ENCODE measurements at regions not wholly inside any gene's neighbourhood (a gene's known extent, or its start where the extent isn't known, plus 50 kb on each side); places are given as distances from the start of the nearest gene placed in this dataset.

- no peaks in the 10 kb centered on the region for H4K20me1 ChIP-seq (ENCODE audit: control insufficient read depth, extremely low read depth, insufficient read depth, low read length)
- no peak overlapping the region for H3K9ac ChIP-seq (ENCODE audit: insufficient read depth, low read length)
- H3K79me2 ChIP-seq (ENCODE audit: control insufficient read depth, insufficient read depth, low read length) = no peaks in the 10 kb centered on the region
- no peaks in the 10 kb centered on the region for H3K4me1 ChIP-seq (ENCODE audit: control insufficient read depth, extremely low read depth, insufficient read depth, low read length)
- H3K27me3 ChIP-seq (ENCODE audit: control insufficient read depth, insufficient read depth, low read length) = no peaks in the 10 kb centered on the region
- no peaks in the 10 kb centered on the region for H3K36me3 ChIP-seq (ENCODE audit: control insufficient read depth, insufficient read depth, low read length)
- H3K9me3 ChIP-seq (ENCODE audit: control insufficient read depth, insufficient read depth, low read depth, low read length) = no peaks in the 10 kb centered on the region
- no peak overlapping the region for H2AFZ ChIP-seq (ENCODE audit: low read length)
- no peak overlapping the region for H3K4me3 ChIP-seq (replicated peaks in 1 of 4; ENCODE audit: control extremely low read depth in 1 of 4, insufficient read depth in 1 of 4, low read depth in 3 of 4, low read length in 4 of 4)
- DNase-seq (ENCODE audit: low read depth in 2 of 2) = no peak
- TF ChIP-seq CTCF (conservative IDR thresholded peaks at IDR 0.05 in 1 of 2, IDR thresholded peaks at IDR 0.05 in 1 of 2; ENCODE audit: low read depth in 1 of 2, low read length in 2 of 2) (no peak), EZH2 (IDR thresholded peaks at IDR 0.05; ENCODE audit: low read length, missing control alignments) (no peak)
- no peak overlapping the region for H3K27ac ChIP-seq (ENCODE audit: insufficient read depth, low read length)
- no peak overlapping the region for H3K4me2 ChIP-seq (ENCODE audit: extremely low read depth, insufficient read depth, low read length)
These were observed 329.9 kb downstream of the BMP4 start for GRCh38 chr14:53626761-53627160.

GRCh38 chr14:53622447-53622846 is 334.2 kb downstream of the BMP4 start:
- no peak overlapping the region for H3K27ac ChIP-seq (ENCODE audit: insufficient read depth, low read length)
- no peaks in the 10 kb centered on the region for H3K9me3 ChIP-seq (ENCODE audit: control insufficient read depth, insufficient read depth, low read depth, low read length)
- H3K79me2 ChIP-seq (ENCODE audit: control insufficient read depth, insufficient read depth, low read length) = no peaks in the 10 kb centered on the region
- no peak overlapping the region for H3K9ac ChIP-seq (ENCODE audit: insufficient read depth, low read length)
- no peaks in the 10 kb centered on the region for H3K36me3 ChIP-seq (ENCODE audit: control insufficient read depth, insufficient read depth, low read length)
- DNase-seq (ENCODE audit: low read depth in 2 of 2) = no peak
- no peak overlapping the region for H2AFZ ChIP-seq (ENCODE audit: low read length)
- no peaks in the 10 kb centered on the region for H3K4me1 ChIP-seq (ENCODE audit: control insufficient read depth, extremely low read depth, insufficient read depth, low read length)
- H4K20me1 ChIP-seq (ENCODE audit: control insufficient read depth, extremely low read depth, insufficient read depth, low read length) = no peaks in the 10 kb centered on the region
- H3K4me3 ChIP-seq (replicated peaks in 1 of 4; ENCODE audit: control extremely low read depth in 1 of 4, insufficient read depth in 1 of 4, low read depth in 3 of 4, low read length in 4 of 4) = no peak overlapping the region
- H3K4me2 ChIP-seq (ENCODE audit: extremely low read depth, insufficient read depth, low read length) = no peak overlapping the region
- H3K27me3 ChIP-seq (ENCODE audit: control insufficient read depth, insufficient read depth, low read length) = no peaks in the 10 kb centered on the region
- TF ChIP-seq EZH2 (IDR thresholded peaks at IDR 0.05; ENCODE audit: low read length, missing control alignments) = no peak
- no peak for TF ChIP-seq CTCF (conservative IDR thresholded peaks at IDR 0.05 in 1 of 2, IDR thresholded peaks at IDR 0.05 in 1 of 2; ENCODE audit: low read depth in 1 of 2, low read length in 2 of 2)

- no peak overlapping the region for H3K27ac ChIP-seq (ENCODE audit: insufficient read depth, low read length)
- no peaks in the 10 kb centered on the region for H3K36me3 ChIP-seq (ENCODE audit: control insufficient read depth, insufficient read depth, low read length)
- TF ChIP-seq EZH2 (IDR thresholded peaks at IDR 0.05; ENCODE audit: low read length, missing control alignments) (no peak), CTCF (conservative IDR thresholded peaks at IDR 0.05 in 1 of 2, IDR thresholded peaks at IDR 0.05 in 1 of 2; ENCODE audit: low read depth in 1 of 2, low read length in 2 of 2) (no peak)
- H4K20me1 ChIP-seq (ENCODE audit: control insufficient read depth, extremely low read depth, insufficient read depth, low read length) = no peaks in the 10 kb centered on the region
- no peak overlapping the region for H3K4me2 ChIP-seq (ENCODE audit: extremely low read depth, insufficient read depth, low read length)
- no peak overlapping the region for H3K9ac ChIP-seq (ENCODE audit: insufficient read depth, low read length)
- no peak overlapping the region for H3K4me3 ChIP-seq (replicated peaks in 1 of 4; ENCODE audit: control extremely low read depth in 1 of 4, insufficient read depth in 1 of 4, low read depth in 3 of 4, low read length in 4 of 4)
- no peaks in the 10 kb centered on the region for H3K27me3 ChIP-seq (ENCODE audit: control insufficient read depth, insufficient read depth, low read length)
- H3K9me3 ChIP-seq (ENCODE audit: control insufficient read depth, insufficient read depth, low read depth, low read length) = no peaks in the 10 kb centered on the region
- no peak for DNase-seq (ENCODE audit: low read depth in 2 of 2)
- H3K4me1 ChIP-seq (ENCODE audit: control insufficient read depth, extremely low read depth, insufficient read depth, low read length) = no peaks in the 10 kb centered on the region
- H2AFZ ChIP-seq (ENCODE audit: low read length) = no peak overlapping the region
- H3K79me2 ChIP-seq (ENCODE audit: control insufficient read depth, insufficient read depth, low read length) = no peaks in the 10 kb centered on the region
These were observed 334.7 kb downstream of the BMP4 start for GRCh38 chr14:53621921-53622320.

Measured in fibroblast of lung (primary cell).